ENCODE measurements at regions not wholly inside any gene's neighbourhood (a gene's known extent, or its start where the extent isn't known, plus 50 kb on each side); places are given as distances from the start of the nearest gene placed in this dataset.

DNA sequence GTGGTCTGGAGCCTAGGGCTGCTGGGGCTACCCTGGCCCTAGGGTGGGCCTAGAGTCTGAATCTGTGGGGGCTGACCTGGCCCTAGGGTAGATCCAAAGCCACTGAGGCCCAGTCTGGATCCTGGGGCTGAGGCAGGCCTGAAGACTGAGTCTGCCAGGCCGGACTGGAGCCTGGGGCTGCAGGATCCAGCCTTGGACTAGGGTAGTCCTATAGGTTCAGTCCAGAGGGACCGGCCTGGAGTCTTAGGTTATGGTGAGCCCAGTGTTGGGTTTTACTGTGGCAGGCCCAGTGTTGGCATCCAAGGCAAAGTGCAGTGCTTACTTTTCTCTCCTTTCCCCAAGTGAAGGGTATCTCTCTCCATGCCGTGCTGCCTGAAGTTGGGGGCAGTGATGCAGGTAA, 227.9 kb upstream of the TAS2R1 start:
- DNase-seq (ENCODE audit: low read depth in 1 of 2, low spot score in 2 of 2) (no peak), FAIRE-seq (no peak)
- H3K23ac ChIP-seq (ENCODE audit: insufficient read length): no peak overlapping the region
- H3K36me3 ChIP-seq (ENCODE audit: control insufficient read depth in 2 of 4, insufficient read depth in 4 of 4, low read length in 3 of 4): no peaks in the 10 kb centered on the region
- H3K27ac ChIP-seq (ENCODE audit: low read depth, low read length): no peak overlapping the region
- no peaks in the 10 kb centered on the region for H3K23me2 ChIP-seq (ENCODE audit: low read depth, low read length)
- H2BK5ac ChIP-seq (ENCODE audit: low read depth, low read length): no peak overlapping the region
- H4K5ac ChIP-seq (ENCODE audit: insufficient read length, low read depth, low read length): no peak overlapping the region
- no peak overlapping the region for H3K4me2 ChIP-seq (ENCODE audit: insufficient read depth in 1 of 2, low read depth in 2 of 2, low read length in 2 of 2)
- peaks cover 0 to 1% (median 0%) of the 10 kb centered on the region in 4 experiments; a peak in 1 of 7 replicates for H3K27me3 ChIP-seq (replicated peaks in 1 of 4; ENCODE audit: control insufficient read depth in 3 of 4, extremely low read depth in 1 of 4, insufficient read depth in 3 of 4, low read length in 3 of 4)
- H3K18ac ChIP-seq (ENCODE audit: extremely low read depth, low read length): no peak overlapping the region
- H3K9me3 ChIP-seq (ENCODE audit: insufficient read depth in 2 of 2, low read depth in 1 of 2, low read length in 1 of 2): no peaks in the 10 kb centered on the region
- H2AFZ ChIP-seq (ENCODE audit: low read length): no peak overlapping the region
- no peak overlapping the region for H2BK12ac ChIP-seq (ENCODE audit: low read depth, low read length)
- ChIA-PET POLR2A (ENCODE audit: partially characterized antibody) (no interaction called here), CTCF (ENCODE audit: partially characterized antibody) (interaction anchor here (1.2 kb wide), 1 partner anchor 30 kb away, joined by 3 read pairs; no protein-coding TSS in a partner anchor)
- H2BK15ac ChIP-seq (ENCODE audit: low read length): no peak overlapping the region
- no peak overlapping the region for H4K8ac ChIP-seq (ENCODE audit: extremely low read depth, insufficient read depth, low read length)
- no peak overlapping the region for H3K9ac ChIP-seq (replicated peaks in 1 of 4; ENCODE audit: extremely low read depth in 1 of 4, low read depth in 3 of 4, low read length in 3 of 4)
- H3K4me3 ChIP-seq (ENCODE audit: extremely low read depth in 1 of 4, insufficient read depth in 2 of 4, low read depth in 3 of 4, low read length in 4 of 4): no peak overlapping the region
- H3K4ac ChIP-seq (replicated peaks; ENCODE audit: insufficient read length, low read depth, low read length): no peak overlapping the region
- H3K79me1 ChIP-seq (ENCODE audit: low read depth, low read length): no peaks in the 10 kb centered on the region
- H3K4me1 ChIP-seq (replicated peaks in 1 of 4; ENCODE audit: control insufficient read depth in 3 of 4, insufficient read depth in 4 of 4, low read length in 3 of 4): no peaks in the 10 kb centered on the region; a peak in 1 of 7 replicates
- no peak overlapping the region for H2BK20ac ChIP-seq (ENCODE audit: low read length)
- no peak overlapping the region for H3K56ac ChIP-seq (replicated peaks; ENCODE audit: insufficient read length, low read depth, low read length)
- H3K14ac ChIP-seq (ENCODE audit: insufficient read length): no peak overlapping the region
- H4K20me1 ChIP-seq (replicated peaks in 1 of 2; ENCODE audit: control insufficient read depth in 1 of 2, insufficient read depth in 2 of 2, low read length in 2 of 2): no peaks in the 10 kb centered on the region
- TF ChIP-seq JUND (IDR thresholded peaks at IDR 0.05; ENCODE audit: low read length) (no peak), RAD21 (IDR thresholded peaks at IDR 0.05 in 1 of 2, conservative IDR thresholded peaks at IDR 0.05 in 1 of 2; ENCODE audit: low read depth in 2 of 2, low read length in 2 of 2) (no peak), SP1 (IDR thresholded peaks at IDR 0.05; ENCODE audit: low read depth, low read length) (no peak), CHD2 (IDR thresholded peaks at IDR 0.05; ENCODE audit: low read length) (no peak), TCF12 (IDR thresholded peaks at IDR 0.05; ENCODE audit: low read depth, low read length) (no peak), TAF1 (IDR thresholded peaks at IDR 0.05; ENCODE audit: low read depth, low read length) (no peak), HDAC2 (IDR thresholded peaks at IDR 0.05; ENCODE audit: borderline replicate concordance in 1 of 2, low read depth in 2 of 2, low read length in 2 of 2) (no peak)
- TF ChIP-seq, protein P1, sequence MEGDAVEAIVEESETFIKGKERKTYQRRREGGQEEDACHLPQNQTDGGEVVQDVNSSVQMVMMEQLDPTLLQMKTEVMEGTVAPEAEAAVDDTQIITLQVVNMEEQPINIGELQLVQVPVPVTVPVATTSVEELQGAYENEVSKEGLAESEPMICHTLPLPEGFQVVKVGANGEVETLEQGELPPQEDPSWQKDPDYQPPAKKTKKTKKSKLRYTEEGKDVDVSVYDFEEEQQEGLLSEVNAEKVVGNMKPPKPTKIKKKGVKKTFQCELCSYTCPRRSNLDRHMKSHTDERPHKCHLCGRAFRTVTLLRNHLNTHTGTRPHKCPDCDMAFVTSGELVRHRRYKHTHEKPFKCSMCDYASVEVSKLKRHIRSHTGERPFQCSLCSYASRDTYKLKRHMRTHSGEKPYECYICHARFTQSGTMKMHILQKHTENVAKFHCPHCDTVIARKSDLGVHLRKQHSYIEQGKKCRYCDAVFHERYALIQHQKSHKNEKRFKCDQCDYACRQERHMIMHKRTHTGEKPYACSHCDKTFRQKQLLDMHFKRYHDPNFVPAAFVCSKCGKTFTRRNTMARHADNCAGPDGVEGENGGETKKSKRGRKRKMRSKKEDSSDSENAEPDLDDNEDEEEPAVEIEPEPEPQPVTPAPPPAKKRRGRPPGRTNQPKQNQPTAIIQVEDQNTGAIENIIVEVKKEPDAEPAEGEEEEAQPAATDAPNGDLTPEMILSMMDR (IDR thresholded peaks at IDR 0.05; ENCODE audit: control extremely low read depth in 1 of 3, insufficient read depth in 1 of 3, low read depth in 1 of 3, low read length in 3 of 3): no peak
- TF ChIP-seq, protein P2, sequence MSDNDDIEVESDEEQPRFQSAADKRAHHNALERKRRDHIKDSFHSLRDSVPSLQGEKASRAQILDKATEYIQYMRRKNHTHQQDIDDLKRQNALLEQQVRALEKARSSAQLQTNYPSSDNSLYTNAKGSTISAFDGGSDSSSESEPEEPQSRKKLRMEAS (IDR thresholded peaks at IDR 0.05): no peak
- H4K91ac ChIP-seq (replicated peaks; ENCODE audit: insufficient read length, low read length): no peak overlapping the region
- WGBS, 2 experiments (ENCODE audit: extremely low coverage in 1 of 2, insufficient coverage in 1 of 2, insufficient read length in 1 of 2, insufficient replicate concordance in 2 of 2, low coverage in 1 of 2, low lambda C conversion rate in 2 of 2, missing lambda C conversion rate in 1 of 2): 86% methylated on average over 2 of the region's 3 CpGs; no CpG with 5 or more reads in 1 of the 2 experiments
- H2BK120ac ChIP-seq (replicated peaks; ENCODE audit: low read depth, low read length): no peak overlapping the region
- H2AK5ac ChIP-seq (ENCODE audit: low read depth, low read length): no peak overlapping the region
- no peaks in the 10 kb centered on the region for H3K79me2 ChIP-seq (ENCODE audit: control insufficient read depth in 1 of 2, insufficient read depth in 2 of 2, low read length in 2 of 2)
